Keratinocyte (primary cell): ENCODE measurements at regions not wholly inside any gene's neighbourhood (a gene's known extent, or its start where the extent isn't known, plus 50 kb on each side); places are given as distances from the start of the nearest gene placed in this dataset.
A peak's percentile ranks its signal among the peaks of the same experiment; 100 is the strongest.

Experiments used
- DNase-seq: peaks from one replicate; pipeline ENCODE4 v3.0.0-alpha.2; 2011; ENCODE audit warnings: low read depth, missing footprints, low spot score
- FAIRE-seq: peaks from 2 replicates; lab custom pipeline; 2011; peaks lifted over from hg19 to GRCh38; lab: Jason Lieb, UNC
- H2AFZ ChIP-seq: 2 replicates; pipeline ENCODE4 v1.6.0; 2012; ENCODE audit warnings: low read length, control low read depth, inconsistent platforms; ENCODE audit not compliant: control insufficient read depth
- H3K27ac ChIP-seq: 2 replicates; pipeline ENCODE4 v1.5.1; 2011; ENCODE audit warnings: low read length; ENCODE audit not compliant: control insufficient read depth, insufficient read depth
- H3K27me3 ChIP-seq: 3 replicates; pipeline ENCODE4 v1.6.0; 2011; ENCODE audit warnings: low read length; ENCODE audit not compliant: control insufficient read depth, insufficient read depth; ENCODE audit errors: extremely low read depth
- H3K36me3 ChIP-seq, 2 experiments: 2 replicates in 1 of 2; 3 replicates in 1 of 2; pipeline ENCODE4 v1.5.1; 2011; ENCODE audit warnings: low read length in 2 of 2, mild to moderate bottlenecking in 1 of 2; ENCODE audit not compliant: control insufficient read depth in 2 of 2, insufficient read depth in 2 of 2; ENCODE audit errors: extremely low read depth in 1 of 2
- H3K4me1 ChIP-seq: 3 replicates; pipeline ENCODE4 v1.5.1; 2011; ENCODE audit warnings: low read length; ENCODE audit not compliant: control insufficient read depth, insufficient read depth; ENCODE audit errors: extremely low read depth
- H3K4me2 ChIP-seq: 3 replicates; pipeline ENCODE4 v1.6.0; 2011; ENCODE audit warnings: low read depth, low read length; ENCODE audit not compliant: control insufficient read depth, insufficient read depth; ENCODE audit errors: extremely low read depth
- H3K4me3 ChIP-seq, 3 experiments: fragments of 200-600 bp in 1 of 3; sonication (generic) in 1 of 3; 2 replicates in 2 of 3; 3 replicates in 1 of 3; pipeline ENCODE4 v1.5.1; 2011 to 2016; ENCODE audit warnings: low read length in 3 of 3, mild to moderate bottlenecking in 3 of 3, control low read depth in 2 of 3, inconsistent platforms in 1 of 3, low read depth in 1 of 3, mixed read lengths in 1 of 3, mixed run types in 1 of 3, moderate library complexity in 1 of 3; ENCODE audit not compliant: control insufficient read depth in 2 of 3, insufficient read depth in 2 of 3; ENCODE audit errors: extremely low read depth in 1 of 3
- H3K79me2 ChIP-seq: 2 replicates; pipeline ENCODE4 v1.6.0; 2012; ENCODE audit warnings: low read length; ENCODE audit not compliant: control insufficient read depth, insufficient read depth
- H3K9ac ChIP-seq: 3 replicates; pipeline ENCODE4 v1.6.0; 2011; ENCODE audit warnings: low read length; ENCODE audit not compliant: control insufficient read depth, insufficient read depth; ENCODE audit errors: extremely low read depth
- H3K9me1 ChIP-seq: 3 replicates; pipeline ENCODE4 v1.6.0; 2011; ENCODE audit warnings: low read length; ENCODE audit not compliant: control insufficient read depth, insufficient read depth; ENCODE audit errors: extremely low read depth
- H3K9me3 ChIP-seq: 2 replicates; pipeline ENCODE4 v1.5.1; 2012; ENCODE audit warnings: low read depth, low read length; ENCODE audit not compliant: control insufficient read depth
- H4K20me1 ChIP-seq: 3 replicates; pipeline ENCODE4 v1.6.0; 2011; ENCODE audit warnings: low read length; ENCODE audit not compliant: control insufficient read depth, insufficient read depth; ENCODE audit errors: extremely low read depth
- EZH2 ChIP-seq: IDR thresholded peaks from one replicate; pipeline ENCODE4 v1.6.1; 2012; ENCODE audit warnings: inconsistent platforms, mild to moderate bottlenecking, low read length, moderate library complexity
- dilution Hi-C: fragments of 300-500 bp; cut with MboI; formaldehyde crosslinking; loops from one replicate; pipeline ENCODE4 v1.7.0; 2020; ENCODE audit warnings: low sequenced_read_pairs; ENCODE audit not compliant: extremely low pct_ligation_motif_present
- TF ChIP-seq, protein P1 (sequence below), 3 experiments: IDR thresholded peaks in 1 of 3; conservative IDR thresholded peaks in 1 of 3; optimal IDR thresholded peaks in 1 of 3; 2 replicates in 2 of 3; 3 replicates in 1 of 3; pipeline versions ENCODE3 to v1.5.1; 2011; ENCODE audit warnings: low read length in 3 of 3, mild to moderate bottlenecking in 3 of 3, moderate library complexity in 2 of 3, control low read depth in 1 of 3, inconsistent platforms in 1 of 3; ENCODE audit not compliant: insufficient read depth in 2 of 3; ENCODE audit errors: extremely low read depth in 1 of 3

DNA sequence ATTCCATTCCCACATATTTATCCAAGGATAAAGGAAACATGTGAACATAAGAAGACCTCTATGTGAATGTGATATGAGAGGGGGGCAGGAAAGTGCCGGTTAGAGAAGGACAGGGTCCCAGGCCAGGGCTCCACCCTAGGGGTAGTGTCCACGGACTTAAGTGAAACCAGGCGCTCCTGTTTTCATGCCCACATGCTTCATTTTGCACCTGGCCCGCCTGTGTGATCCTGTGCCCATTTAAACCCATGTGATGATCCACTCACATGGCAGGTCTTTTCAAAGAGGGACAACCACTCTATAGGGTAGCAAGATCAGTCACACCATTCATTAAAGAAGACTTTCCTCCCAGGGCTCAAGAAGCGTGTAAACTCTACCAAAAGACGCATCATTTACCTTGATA, 865.3 kb upstream of the GJE1 start:
- no peaks in the 10 kb centered on the region for H3K27me3 ChIP-seq
- H3K79me2 ChIP-seq: no peaks in the 10 kb centered on the region
- no peaks in the 10 kb centered on the region for H3K4me1 ChIP-seq
- no peak overlapping the region for H3K27ac ChIP-seq
- FAIRE-seq (no peak), DNase-seq (no peak)
- H4K20me1 ChIP-seq: no peaks in the 10 kb centered on the region
- dilution Hi-C loops: no loop called here
- no peaks in the 10 kb centered on the region for H3K9me3 ChIP-seq
- H3K4me2 ChIP-seq: no peak overlapping the region
- H3K9me1 ChIP-seq: no peaks in the 10 kb centered on the region
- H2AFZ ChIP-seq: no peak overlapping the region
- H3K4me3 ChIP-seq: no peak overlapping the region
- H3K36me3 ChIP-seq: no peaks in the 10 kb centered on the region
- no peak for TF ChIP-seq EZH2
- TF ChIP-seq, protein P1, sequence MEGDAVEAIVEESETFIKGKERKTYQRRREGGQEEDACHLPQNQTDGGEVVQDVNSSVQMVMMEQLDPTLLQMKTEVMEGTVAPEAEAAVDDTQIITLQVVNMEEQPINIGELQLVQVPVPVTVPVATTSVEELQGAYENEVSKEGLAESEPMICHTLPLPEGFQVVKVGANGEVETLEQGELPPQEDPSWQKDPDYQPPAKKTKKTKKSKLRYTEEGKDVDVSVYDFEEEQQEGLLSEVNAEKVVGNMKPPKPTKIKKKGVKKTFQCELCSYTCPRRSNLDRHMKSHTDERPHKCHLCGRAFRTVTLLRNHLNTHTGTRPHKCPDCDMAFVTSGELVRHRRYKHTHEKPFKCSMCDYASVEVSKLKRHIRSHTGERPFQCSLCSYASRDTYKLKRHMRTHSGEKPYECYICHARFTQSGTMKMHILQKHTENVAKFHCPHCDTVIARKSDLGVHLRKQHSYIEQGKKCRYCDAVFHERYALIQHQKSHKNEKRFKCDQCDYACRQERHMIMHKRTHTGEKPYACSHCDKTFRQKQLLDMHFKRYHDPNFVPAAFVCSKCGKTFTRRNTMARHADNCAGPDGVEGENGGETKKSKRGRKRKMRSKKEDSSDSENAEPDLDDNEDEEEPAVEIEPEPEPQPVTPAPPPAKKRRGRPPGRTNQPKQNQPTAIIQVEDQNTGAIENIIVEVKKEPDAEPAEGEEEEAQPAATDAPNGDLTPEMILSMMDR (optimal IDR thresholded peaks at IDR 0.05 in 1 of 3, IDR thresholded peaks at IDR 0.05 in 1 of 3, conservative IDR thresholded peaks at IDR 0.05 in 1 of 3; ENCODE audit: extremely low read depth in 1 of 3, insufficient read depth in 2 of 3, low read length in 3 of 3): no peak
- no peak overlapping the region for H3K9ac ChIP-seq

DNA sequence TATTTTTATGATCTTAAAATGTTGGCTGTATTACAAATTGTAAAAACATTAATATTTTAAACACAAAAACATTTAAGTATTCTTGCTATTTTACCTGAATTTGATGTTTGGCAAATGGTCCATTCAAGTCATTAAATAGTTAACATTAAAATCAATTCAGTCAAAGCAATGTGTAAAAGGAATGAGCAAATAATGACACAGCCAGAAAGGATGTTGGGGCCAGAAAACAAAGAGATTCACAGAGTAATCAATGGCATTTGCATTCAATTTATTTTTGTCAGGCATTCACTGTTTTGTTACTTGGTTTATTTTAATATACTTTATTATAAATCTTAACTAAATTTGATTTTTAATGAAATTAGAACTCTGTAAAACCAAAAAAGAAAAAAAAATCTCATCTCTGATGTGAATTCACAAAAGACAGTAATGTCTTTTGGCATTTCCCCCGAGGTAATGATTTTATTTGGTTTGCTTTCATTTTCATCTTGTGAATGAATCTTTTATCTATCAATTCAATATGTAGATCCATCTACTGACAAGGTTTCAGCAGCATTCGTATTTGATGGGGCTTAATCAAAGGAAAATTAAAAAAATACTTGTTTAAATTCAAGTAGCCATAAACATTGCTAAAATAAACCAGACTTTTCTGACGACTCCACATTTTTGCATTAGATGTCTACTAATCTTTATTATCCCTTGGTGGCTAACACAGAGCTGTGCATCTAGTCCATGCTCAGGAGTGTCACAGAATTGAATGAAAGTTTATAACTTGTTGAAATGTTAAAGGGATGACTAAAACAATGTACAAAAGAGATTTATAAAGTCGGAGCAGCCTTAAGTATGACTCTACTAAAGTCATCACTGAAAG, 866.7 kb upstream of the GJE1 start:
- H3K9me1 ChIP-seq: no peaks in the 10 kb centered on the region
- peak overlapping the region in 1 of 3 experiments; percentile 11 for H3K4me3 ChIP-seq
- dilution Hi-C loops: no loop called here
- H4K20me1 ChIP-seq: no peaks in the 10 kb centered on the region
- no peaks in the 10 kb centered on the region for H3K27me3 ChIP-seq
- H3K36me3 ChIP-seq: no peaks in the 10 kb centered on the region
- no peak overlapping the region for H2AFZ ChIP-seq
- H3K27ac ChIP-seq: no peak overlapping the region
- DNase-seq: no peak
- H3K4me2 ChIP-seq: no peak overlapping the region
- H3K9ac ChIP-seq: no peak overlapping the region
- no peak for FAIRE-seq
- TF ChIP-seq, protein P1 (optimal IDR thresholded peaks at IDR 0.05 in 1 of 3, IDR thresholded peaks at IDR 0.05 in 1 of 3, conservative IDR thresholded peaks at IDR 0.05 in 1 of 3; ENCODE audit: extremely low read depth in 1 of 3, insufficient read depth in 2 of 3, low read length in 3 of 3): no peak
- no peak for TF ChIP-seq EZH2
- H3K4me1 ChIP-seq: no peaks in the 10 kb centered on the region
- H3K9me3 ChIP-seq: no peaks in the 10 kb centered on the region
- no peaks in the 10 kb centered on the region for H3K79me2 ChIP-seq
